HG03354 (cell line): ENCODE measurements at regions not wholly inside any gene's neighbourhood (a gene's known extent, or its start where the extent isn't known, plus 50 kb on each side); places are given as distances from the start of the nearest gene placed in this dataset.

ENCODE experiments used
- ATAC-seq: cut with Tn5 transposase; IDR thresholded peaks from one replicate; pipeline ENCODE4 v1.9.1; 2021; ENCODE audit warnings: mild to moderate bottlenecking; ENCODE audit not compliant: unreplicated experiment, poor library complexity, severe bottlenecking

- ATAC-seq = no peak
Observed at GRCh38 chr17:77306048-77306789, 165.4 kb downstream of the SEC14L1 start.

GRCh38 chr17:77306790-77307478 lies 166.2 kb downstream of the SEC14L1 start:
- no peak for ATAC-seq

- ATAC-seq = no peak
Observed at GRCh38 chr17:77307479-77308198, 166.9 kb downstream of the SEC14L1 start.

GRCh38 chr17:77308861-77309726 lies 168.3 kb downstream of the SEC14L1 start:
- ATAC-seq = no peak

GRCh38 chr17:77310336-77310735 lies 169.6 kb downstream of the SEC14L1 start:
- ATAC-seq = no peak

GRCh38 chr17:77311371-77311981 lies 170.7 kb downstream of the SEC14L1 start:
- no peak for ATAC-seq

GRCh38 chr17:77312061-77312701 lies 171.4 kb downstream of the SEC14L1 start:
- no peak for ATAC-seq

GRCh38 chr17:77312786-77313599 lies 172.2 kb downstream of the SEC14L1 start:
- no peak for ATAC-seq

GRCh38 chr17:77313831-77314230 lies 173.1 kb downstream of the SEC14L1 start:
- ATAC-seq = no peak

- ATAC-seq = no peak
Observed at GRCh38 chr17:77314601-77315000, 173.8 kb downstream of the SEC14L1 start.

- ATAC-seq = no peak
Observed at GRCh38 chr17:77315010-77315409, 174.2 kb downstream of the SEC14L1 start.

- no peak for ATAC-seq
Observed at GRCh38 chr17:77315551-77316190, 174.9 kb downstream of the SEC14L1 start.

GRCh38 chr17:77316191-77316641 lies 175.4 kb downstream of the SEC14L1 start:
- no peak for ATAC-seq

- ATAC-seq = no peak
Observed at GRCh38 chr17:77316651-77317050, 175.9 kb downstream of the SEC14L1 start.

- ATAC-seq = no peak
Observed at GRCh38 chr17:77317091-77317750, 176.5 kb downstream of the SEC14L1 start.

GRCh38 chr17:77318021-77318420 lies 177.3 kb downstream of the SEC14L1 start:
- no peak for ATAC-seq
